ENCODE measurements at regions not wholly inside any gene's neighbourhood (a gene's known extent, or its start where the extent isn't known, plus 50 kb on each side); places are given as distances from the start of the nearest gene placed in this dataset.

- RAD21 ChIA-PET (ENCODE audit: unreplicated experiment), result no interaction called here
- TF ChIP-seq DPF2 (IDR thresholded peaks at IDR 0.05), result no peak
- TF ChIP-seq BRCA1 (IDR thresholded peaks at IDR 0.05; ENCODE audit: low read depth, low read length), result no peak
- no peak for DNase-seq (ENCODE audit: low read depth, low spot score)
- Histone ChIP-seq H2AFZ (ENCODE audit: control insufficient read depth, low read depth, low read length) (no peak overlapping the region), H3K4me2 (ENCODE audit: control insufficient read depth, insufficient read depth) (no peak overlapping the region), H4K20me1 (ENCODE audit: control insufficient read depth, insufficient read depth) (no peaks in the 10 kb centered on the region), H3K27me3 (replicated peaks in 1 of 2; ENCODE audit: control insufficient read depth in 2 of 2, insufficient read depth in 2 of 2, low read length in 1 of 2) (no peaks in the 10 kb centered on the region), H3K79me2 (ENCODE audit: control insufficient read depth, insufficient read depth, low read length) (no peaks in the 10 kb centered on the region), H3K36me3 (ENCODE audit: control insufficient read depth in 2 of 2, insufficient read depth in 2 of 2, low read length in 1 of 2) (no peaks in the 10 kb centered on the region), H3K9me3 (replicated peaks; ENCODE audit: control insufficient read depth, insufficient read depth, low read length) (no peaks in the 10 kb centered on the region), H3K27ac (ENCODE audit: control insufficient read depth, insufficient read depth) (no peak overlapping the region), H3K4me3 (no peak overlapping the region), H3K4me1 (ENCODE audit: control insufficient read depth, insufficient read depth, low read length) (no peaks in the 10 kb centered on the region), H3K9ac (ENCODE audit: control insufficient read depth, insufficient read depth, low read length) (no peak overlapping the region)
- CTCF ChIA-PET, result no interaction called here
- in situ Hi-C loops (cut with MboI), result no loop called here
- no TSS peak for BruUV-seq (replicated peaks)
- intact Hi-C loops (cut with micrococcal nuclease; ENCODE audit: unreplicated experiment), result no loop called here
- FAIRE-seq, result no peak
- no peak for ATAC-seq
- 4% methylated on average over 3 of the region's 3 CpGs for WGBS (ENCODE audit: insufficient coverage, insufficient replicate concordance, low lambda C conversion rate, missing lambda C conversion rate)
- POLR2A ChIA-PET, result no interaction called here
- SMC1A ChIA-PET (ENCODE audit: uncharacterized antibody, unreplicated experiment), result no interaction called here
Measured at GRCh38 chr2:41294331-41294730, 753.5 kb upstream of the PKDCC start.

- ChIA-PET CTCF (no interaction called here), SMC1A (ENCODE audit: uncharacterized antibody, unreplicated experiment) (no interaction called here), POLR2A (interaction anchor here (0.7 kb wide), 1 partner anchor 13 kb away, joined by 5 read pairs; no protein-coding TSS in a partner anchor), RAD21 (ENCODE audit: unreplicated experiment) (no interaction called here)
- TF ChIP-seq CHD2 (IDR thresholded peaks at IDR 0.05; ENCODE audit: borderline replicate concordance, low read depth, low read length) (no peak), SRF (IDR thresholded peaks at IDR 0.05; ENCODE audit: low read depth in 2 of 2, low read length in 2 of 2) (no peak)
- no peaks in the 10 kb centered on the region for H4K20me1 ChIP-seq (ENCODE audit: control insufficient read depth, insufficient read depth)
- H3K4me3 ChIP-seq, result no peak overlapping the region
- no peak overlapping the region for H3K9ac ChIP-seq (ENCODE audit: control insufficient read depth, insufficient read depth, low read length)
- H3K4me1 ChIP-seq (ENCODE audit: control insufficient read depth, insufficient read depth, low read length), result no peaks in the 10 kb centered on the region
- in situ Hi-C loops (cut with MboI) (no loop called here), intact Hi-C loops (cut with micrococcal nuclease; ENCODE audit: unreplicated experiment) (no loop called here)
- DNase-seq (ENCODE audit: low read depth, low spot score) (no peak), ATAC-seq (no peak), FAIRE-seq (no peak)
- no peaks in the 10 kb centered on the region for H3K9me3 ChIP-seq (replicated peaks; ENCODE audit: control insufficient read depth, insufficient read depth, low read length)
- H3K27me3 ChIP-seq (replicated peaks in 1 of 2; ENCODE audit: control insufficient read depth in 2 of 2, insufficient read depth in 2 of 2, low read length in 1 of 2), result no peaks in the 10 kb centered on the region
- H3K36me3 ChIP-seq (ENCODE audit: control insufficient read depth in 2 of 2, insufficient read depth in 2 of 2, low read length in 1 of 2), result no peaks in the 10 kb centered on the region
- BruUV-seq (replicated peaks), result no TSS peak
- no peak overlapping the region for H3K27ac ChIP-seq (ENCODE audit: control insufficient read depth, insufficient read depth)
- 0% methylated on average over 1 of the region's 1 CpG for WGBS (ENCODE audit: insufficient coverage, insufficient replicate concordance, low lambda C conversion rate, missing lambda C conversion rate)
- H3K4me2 ChIP-seq (ENCODE audit: control insufficient read depth, insufficient read depth), result no peak overlapping the region
- no peaks in the 10 kb centered on the region for H3K79me2 ChIP-seq (ENCODE audit: control insufficient read depth, insufficient read depth, low read length)
- H2AFZ ChIP-seq (ENCODE audit: control insufficient read depth, low read depth, low read length), result no peak overlapping the region
Measured at GRCh38 chr2:41313082-41313481, 734.7 kb upstream of the PKDCC start.

Data from GM12878 (cell line).